SK-MEL-5 (cell line): ENCODE measurements at regions not wholly inside any gene's neighbourhood (a gene's known extent, or its start where the extent isn't known, plus 50 kb on each side); places are given as distances from the start of the nearest gene placed in this dataset.
"Not testable (repeated sequence)": the region's sequence is repeated elsewhere in the genome, so short reads cannot be mapped to it uniquely, and the experiment has no call there.

ENCODE experiments used
- DNase-seq: peaks from one replicate; pipeline ENCODE4 v3.0.0-alpha.2; 2016; ENCODE audit warnings: low read depth, low spot score
- in situ Hi-C: cut with HindIII; loops from 2 replicates; pipeline ENCODE4 v1.10.0; 2016; ENCODE audit warnings: low sequenced_read_pairs, high pct_unique_total_duplicates, low pct_unique_long_range_greater_than_20kb

DNA sequence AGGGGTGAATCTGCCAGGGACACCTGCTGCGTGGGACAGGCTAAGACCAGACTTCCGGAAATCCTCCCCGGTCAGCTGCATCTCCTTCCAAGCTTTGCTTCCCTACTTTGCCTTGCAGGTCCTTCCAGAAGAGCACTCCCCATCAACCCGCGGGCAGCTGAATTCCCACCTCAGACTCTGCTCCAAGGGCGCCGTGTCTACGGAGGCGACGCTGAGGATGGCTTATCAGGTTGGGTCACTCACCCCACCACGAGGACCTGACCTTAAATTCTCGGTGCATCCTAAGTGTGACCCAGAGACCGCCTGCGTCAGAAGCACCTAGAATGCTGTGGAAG is 78.9 kb upstream of the KMT2C start:
- in situ Hi-C loops, result no loop called here

DNA sequence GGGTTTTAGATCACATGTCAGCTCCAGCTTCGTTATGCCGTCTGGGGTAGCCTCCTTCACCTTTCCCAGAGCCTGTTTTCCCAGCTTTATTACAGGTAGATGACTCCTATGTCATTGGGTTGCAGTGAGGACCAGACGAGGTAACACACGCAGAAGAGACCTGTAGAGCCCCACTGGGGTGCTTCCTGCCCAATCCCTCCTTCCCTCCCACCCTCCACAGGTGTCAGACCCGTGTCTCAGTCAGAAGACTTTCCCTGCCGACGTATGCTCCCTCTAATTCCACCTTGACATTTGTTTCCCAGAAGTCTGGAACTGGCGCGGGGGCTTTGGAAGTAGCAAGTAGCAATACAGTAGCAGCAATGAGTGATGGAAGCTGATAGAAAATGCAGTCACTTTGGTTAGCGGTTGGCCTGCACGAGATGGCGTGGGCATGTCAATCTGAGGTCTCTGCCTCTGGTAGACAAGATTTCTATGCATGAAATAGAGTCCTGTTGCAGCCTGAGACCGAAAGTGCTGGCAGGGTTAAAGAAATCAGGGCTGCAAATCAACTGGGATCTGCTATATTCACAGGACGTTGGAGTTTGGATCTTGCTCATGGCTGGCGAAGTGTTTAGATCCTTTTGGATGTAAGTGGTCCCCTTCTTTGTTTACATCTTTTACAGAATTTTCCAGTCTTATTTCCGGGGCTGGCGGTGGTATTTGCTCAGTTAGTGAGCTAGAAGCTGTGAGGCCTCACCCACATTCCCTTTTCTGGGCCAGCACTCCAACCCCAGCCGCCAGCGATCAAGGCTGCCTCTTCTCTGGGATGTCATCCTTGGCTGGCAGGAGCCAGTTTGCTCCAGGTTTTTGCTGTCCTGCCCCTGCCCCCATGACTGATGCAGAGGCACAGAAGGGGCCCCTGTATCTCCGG is 78.3 kb upstream of the KMT2C start:
- in situ Hi-C loops, result no loop called here
- DNase-seq, result no peak

More for the DNA sequence above, 78.9 kb upstream of the KMT2C start:
- no peak for DNase-seq

DNA sequence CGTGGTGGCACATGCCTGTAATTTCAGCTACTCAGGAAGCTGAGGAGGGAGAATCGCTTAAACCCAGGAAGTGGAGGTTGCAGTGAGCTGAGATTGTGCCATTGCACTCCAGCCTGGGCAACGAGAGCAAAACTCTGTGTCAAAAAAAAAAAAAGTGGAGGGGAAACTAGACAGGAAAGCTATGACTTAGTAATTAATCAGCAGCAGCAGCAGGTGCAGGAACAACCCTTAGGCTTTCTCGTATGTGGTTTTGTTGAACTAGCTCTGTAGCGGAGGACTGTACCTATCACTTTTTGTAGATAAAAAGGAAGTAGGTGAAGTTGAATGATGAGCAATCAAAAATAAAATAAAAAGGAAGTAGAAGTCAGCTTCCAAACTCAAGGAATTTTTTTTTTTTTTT is 76.9 kb upstream of the KMT2C start:
- in situ Hi-C loops, result no loop called here

DNA sequence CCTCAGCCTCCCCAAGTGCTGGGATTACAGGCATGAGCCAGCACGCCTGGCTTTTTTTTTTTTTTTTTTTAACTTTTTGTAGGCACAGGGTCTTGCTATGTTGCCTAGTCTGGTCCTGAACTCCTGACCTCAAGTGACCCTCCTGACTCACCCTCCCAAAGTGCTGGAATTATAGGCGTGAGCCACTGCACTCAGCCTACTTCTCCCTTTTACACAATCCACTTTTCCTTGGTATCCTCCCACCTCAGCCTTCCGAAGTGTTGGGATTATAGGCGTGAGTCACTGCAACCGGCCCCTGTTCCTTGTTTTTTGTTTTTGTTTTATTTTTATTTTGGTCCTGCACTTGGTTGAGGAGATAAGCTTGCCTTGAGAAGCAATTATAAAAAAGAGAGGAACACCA is 75.9 kb upstream of the KMT2C start:
- DNase-seq, result no peak
- in situ Hi-C loops, result no loop called here

More for the DNA sequence above, 76.9 kb upstream of the KMT2C start:
- no peak for DNase-seq

DNA sequence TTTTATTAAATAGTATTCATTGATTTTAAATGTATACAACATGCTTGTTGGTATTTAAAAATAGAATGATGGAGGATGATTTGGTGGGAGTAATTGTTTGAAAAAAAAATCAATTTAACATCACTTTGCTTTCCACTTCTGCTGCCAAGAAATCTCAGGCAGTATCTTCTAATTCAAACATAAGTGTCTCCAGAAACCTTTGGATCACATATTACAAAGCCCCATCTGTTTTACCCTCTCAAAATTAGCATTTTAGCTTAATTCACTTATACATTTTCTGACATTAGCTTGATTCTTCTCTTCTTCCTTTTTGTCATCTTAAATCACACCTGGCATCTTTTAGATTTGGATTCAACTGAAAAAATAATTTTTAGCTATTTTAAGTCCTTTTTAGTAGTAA is 72.9 kb upstream of the KMT2C start:
- no peak for DNase-seq
- in situ Hi-C loops, result no loop called here

DNA sequence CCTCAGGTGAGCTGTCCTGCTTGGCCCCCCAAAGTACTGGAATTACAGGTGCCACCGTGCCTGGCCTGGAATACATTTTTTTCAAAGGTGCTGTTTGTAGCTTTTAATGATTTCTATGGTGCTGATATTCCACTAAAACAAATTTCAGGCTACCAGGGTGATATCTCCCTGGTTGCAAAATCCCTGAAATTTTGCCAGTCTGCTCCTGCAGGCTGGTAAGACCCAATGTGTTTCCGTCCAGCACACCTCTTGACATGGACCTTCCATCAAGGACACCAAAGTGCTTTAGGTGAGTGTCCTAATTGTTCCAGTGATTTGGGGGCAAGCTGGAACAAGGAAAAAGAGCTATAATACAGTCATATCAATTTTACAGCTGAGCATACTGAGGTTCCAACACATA is 69.8 kb upstream of the KMT2C start:
- in situ Hi-C loops, result no loop called here
- no peak for DNase-seq

DNA sequence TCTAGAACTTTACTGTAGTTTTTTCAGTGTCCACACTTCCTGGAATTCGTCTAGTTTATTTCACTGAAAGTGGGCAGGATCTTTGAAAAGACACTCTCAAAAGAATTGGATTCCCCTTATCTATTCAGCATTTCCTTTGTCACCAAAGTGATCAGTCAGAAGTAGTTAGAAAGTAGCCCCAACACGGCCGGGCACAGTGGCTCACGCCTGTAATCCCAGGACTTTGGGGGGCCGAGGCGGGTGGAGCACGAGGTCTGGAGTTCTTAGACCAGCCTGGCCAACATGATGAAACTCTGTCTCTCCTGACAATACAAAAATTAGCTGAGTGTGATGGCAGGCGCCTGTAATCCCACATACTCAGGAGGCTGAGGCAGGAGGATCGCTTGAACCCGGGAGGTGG is 69.0 kb upstream of the KMT2C start:
- no peak for DNase-seq
- in situ Hi-C loops, result no loop called here

DNA sequence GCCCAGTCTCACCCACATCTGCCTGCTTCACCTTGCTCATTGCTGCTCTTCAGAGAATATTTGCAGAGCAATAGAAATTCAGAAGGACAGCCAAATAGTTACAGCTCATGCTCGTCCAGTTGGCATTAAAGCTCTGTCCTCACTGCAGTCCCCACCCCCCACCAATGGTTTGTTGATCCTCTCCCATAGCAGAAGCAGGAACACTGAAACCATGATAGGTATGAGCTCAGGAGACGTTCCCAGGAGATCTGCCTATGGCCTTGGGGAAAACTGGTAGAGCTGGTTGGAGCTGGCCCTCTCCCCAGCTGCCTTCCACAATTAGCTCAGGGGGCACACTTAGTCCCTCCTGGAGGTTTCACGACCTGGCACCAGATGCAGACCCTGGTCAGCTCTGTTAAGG is 68.6 kb upstream of the KMT2C start:
- DNase-seq, result no peak
- in situ Hi-C loops, result no loop called here

DNA sequence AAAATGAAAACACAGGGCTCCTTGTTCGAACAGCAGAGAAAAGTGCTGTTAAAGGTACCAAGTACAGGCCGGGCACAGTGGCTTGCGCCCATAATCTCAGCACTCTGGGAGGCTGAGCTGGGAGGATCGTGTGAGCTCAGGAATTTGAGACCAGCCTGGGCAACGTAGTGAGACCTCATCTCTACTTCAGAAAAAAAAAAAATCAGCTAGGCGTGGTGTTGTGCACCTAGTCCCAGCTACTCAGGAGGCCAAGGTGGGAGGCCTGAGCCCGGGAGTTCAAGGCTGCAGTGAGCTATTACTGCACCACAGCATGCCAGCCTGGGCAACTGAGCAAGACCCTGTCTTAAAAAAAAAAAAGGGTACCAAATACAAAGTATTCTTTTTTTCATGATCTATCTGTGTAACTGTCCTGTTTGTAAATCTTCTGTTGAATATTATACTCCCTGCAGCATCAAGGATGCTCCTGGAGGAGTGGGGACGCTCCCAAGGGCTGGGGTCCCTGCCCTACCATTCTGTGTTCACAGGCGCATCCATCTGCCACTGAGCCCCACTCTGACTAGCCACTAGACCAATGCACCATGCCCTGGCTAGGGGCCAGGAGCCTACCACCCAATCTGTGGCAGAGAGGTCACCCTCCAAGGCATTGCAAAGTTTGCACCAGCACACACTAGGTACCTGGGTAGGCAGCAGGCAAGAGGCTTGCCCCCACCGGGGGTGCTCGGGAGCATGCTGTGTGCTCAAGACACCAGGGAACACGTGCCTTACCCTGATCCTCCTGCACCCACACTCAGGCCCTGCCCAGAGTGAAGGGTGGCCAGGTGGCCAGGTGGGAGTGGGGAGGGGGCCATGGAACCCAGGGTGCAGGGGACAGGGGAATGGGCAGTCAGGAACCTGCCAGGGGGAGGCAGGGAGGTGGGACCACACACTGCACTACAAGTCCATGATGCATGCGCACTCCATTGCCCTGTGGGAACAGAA is 67.3 kb upstream of the KMT2C start:
- in situ Hi-C loops, result no loop called here
- DNase-seq, result no peak

DNA sequence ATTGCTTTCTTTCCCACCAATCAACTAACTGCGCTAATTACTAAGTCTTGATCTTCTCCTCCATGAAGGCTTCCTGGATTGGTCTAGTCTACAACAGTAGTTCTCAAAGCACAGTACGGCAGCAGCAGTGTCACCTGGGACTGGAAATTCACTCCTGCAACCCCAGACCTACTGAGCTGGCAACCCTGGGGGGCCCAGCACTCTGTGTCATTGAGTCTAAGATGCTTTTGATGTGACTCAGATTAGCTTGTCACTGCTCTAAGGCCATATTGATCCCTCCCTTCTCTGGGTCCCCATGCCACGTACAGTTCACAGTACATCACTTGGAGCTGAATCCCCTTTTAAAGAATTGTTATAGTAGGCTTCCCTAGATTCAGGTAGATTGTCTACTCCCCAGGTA is 65.7 kb upstream of the KMT2C start:
- DNase-seq, result no peak
- in situ Hi-C loops, result no loop called here

DNA sequence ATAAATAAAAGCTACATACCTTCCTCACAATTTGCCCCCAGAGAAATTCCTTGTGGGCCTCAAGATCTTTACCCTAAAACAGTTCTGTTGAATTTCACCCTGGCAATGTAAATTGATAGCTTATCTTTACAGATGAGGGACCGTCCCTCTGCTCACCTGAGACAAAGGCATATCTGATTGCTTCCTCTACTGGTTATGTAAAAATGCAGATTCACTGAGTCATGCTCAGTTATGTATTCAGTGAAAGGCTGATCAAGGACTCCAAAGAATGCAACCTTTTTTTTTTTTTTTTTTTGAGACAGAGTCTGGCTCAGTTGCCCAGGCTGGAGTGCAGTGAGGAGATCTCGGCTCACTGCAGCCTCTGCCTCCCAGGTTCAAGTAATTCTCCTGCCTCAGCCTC is 64.2 kb upstream of the KMT2C start:
- DNase-seq, in situ Hi-C loops: not testable (repeated sequence)

DNA sequence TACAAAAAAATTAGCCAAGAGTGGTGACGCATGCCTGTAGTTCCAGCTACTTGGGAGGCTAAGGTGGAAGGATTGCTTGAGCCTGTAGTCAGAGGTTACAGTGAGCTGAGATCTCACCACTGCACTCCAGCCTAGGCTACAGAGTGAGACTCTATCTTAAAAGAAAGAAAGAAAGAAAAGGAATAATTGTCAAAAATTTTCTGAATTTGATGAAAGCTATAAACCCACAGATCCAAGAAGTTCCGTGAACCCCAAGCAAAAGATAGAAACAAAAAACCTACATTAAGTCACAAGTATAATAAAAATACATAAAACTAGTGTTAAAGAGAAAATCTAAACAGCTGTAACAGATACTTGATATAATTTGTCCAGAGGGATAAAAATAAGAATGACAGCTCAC is 60.1 kb upstream of the KMT2C start:
- no peak for DNase-seq
- in situ Hi-C loops, result no loop called here

DNA sequence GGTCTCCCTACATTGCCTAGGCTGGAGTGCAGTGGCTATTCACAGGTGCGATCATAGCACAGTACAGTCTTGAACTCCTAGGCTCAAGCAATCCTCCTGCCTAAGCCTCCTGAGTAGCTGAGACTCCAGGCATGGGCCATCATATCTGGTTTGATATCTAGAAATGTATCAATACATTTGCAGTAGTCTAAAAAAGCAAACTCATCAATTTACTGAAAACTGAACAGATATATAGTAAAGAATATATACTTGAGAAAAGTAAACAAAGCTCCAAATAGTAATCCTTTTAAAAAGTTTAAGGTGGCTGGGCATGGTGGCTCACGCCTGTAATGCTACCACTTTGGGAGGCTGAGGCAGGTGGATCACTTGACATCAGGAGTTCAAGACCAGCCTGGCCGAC is 57.1 kb upstream of the KMT2C start:
- no peak for DNase-seq
- in situ Hi-C loops, result no loop called here

DNA sequence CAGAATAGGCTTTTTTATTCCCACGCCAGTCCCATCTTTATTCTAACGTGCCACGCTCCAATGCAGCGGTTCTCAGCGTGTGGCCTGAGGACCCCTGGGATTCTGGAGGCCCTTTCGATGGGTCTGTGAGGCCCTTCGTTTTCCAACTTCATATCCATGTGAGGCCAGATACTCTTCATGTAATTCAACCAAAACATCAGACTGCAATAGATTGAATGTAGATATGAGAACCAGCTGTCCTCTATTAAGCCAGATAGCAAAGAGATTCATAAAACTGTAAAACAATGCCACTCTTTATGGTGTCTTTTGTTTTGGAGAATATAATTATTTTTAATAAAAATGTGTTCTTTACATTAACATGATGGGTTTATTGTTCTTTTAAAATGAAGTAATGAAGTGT is 53.2 kb upstream of the KMT2C start:
- in situ Hi-C loops, result no loop called here
- DNase-seq, result no peak

DNA sequence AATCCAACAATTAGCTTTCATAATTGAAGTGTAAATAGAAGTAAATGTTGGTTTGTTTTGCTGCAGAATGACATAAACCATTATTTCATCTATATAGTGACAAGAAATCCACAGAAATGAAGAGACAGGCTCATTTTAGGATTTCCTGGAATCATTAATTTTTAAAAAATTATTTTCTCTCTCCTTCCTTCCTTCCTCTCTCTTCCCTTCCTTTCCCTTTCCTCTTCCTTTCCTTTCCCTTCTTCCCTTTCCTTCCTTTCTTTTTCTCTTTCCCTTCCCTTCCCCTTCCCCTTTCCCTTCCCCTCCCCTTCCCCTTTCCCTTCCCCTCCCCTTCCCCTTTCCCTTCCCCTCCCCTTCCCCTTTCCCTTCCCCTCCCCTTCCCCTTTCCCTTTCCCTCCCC is 51.2 kb upstream of the KMT2C start:
- in situ Hi-C loops, result no loop called here
- DNase-seq, result no peak

DNA sequence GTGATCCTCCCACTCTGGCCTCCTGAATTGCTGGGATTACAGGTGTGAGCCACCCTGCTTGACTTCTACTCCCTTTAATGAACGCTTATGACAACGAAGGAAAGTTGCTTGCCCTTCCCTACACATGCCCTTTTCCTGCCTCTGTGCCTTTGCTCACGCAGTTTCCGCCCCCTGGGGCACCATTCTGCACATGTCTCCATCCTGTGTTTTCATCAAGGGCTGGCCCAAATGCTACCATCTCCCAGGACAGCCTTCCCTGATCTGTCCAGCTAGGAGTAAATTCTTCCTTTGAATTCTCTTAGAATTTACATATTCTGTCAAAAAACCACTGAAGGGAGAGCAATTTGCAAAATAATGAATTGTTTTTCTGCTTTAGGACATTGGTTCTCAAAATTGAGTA is 50.0 kb upstream of the KMT2C start:
- peak; percentile 21 for DNase-seq
- in situ Hi-C loops, result no loop called here
